ENCODE measurements at regions not wholly inside any gene's neighbourhood (a gene's known extent, or its start where the extent isn't known, plus 50 kb on each side); places are given as distances from the start of the nearest gene placed in this dataset.

- Histone ChIP-seq H3K36me3 (ENCODE audit: control insufficient read depth, insufficient read depth, low read length) (no peaks in the 10 kb centered on the region), H3K4me2 (ENCODE audit: low read length) (peak overlapping the region; percentile 74), H3K9ac (no peak overlapping the region), H3K4me1 (no peaks in the 10 kb centered on the region), H3K4me3 (ENCODE audit: low read depth, low read length) (peak overlapping the region; percentile 58), H3K27ac (peak overlapping the region; percentile 29), H3K79me2 (no peaks in the 10 kb centered on the region), H2AFZ (peak overlapping the region; percentile 47), H3K27me3 (ENCODE audit: control insufficient read depth, insufficient read depth, low read length) (no peaks in the 10 kb centered on the region), H3K9me3 (ENCODE audit: control insufficient read depth, low read length) (no peaks in the 10 kb centered on the region)
- TF ChIP-seq CTCF (IDR thresholded peaks at IDR 0.05), result no peak
Measured at GRCh38 chr6:27132532-27133280, 114.8 kb upstream of the PRSS16 start.

- no peaks in the 10 kb centered on the region for H3K9me3 ChIP-seq (ENCODE audit: control insufficient read depth, low read length)
- no peak for TF ChIP-seq CTCF (IDR thresholded peaks at IDR 0.05)
- H3K4me1 ChIP-seq, result no peaks in the 10 kb centered on the region
- peak overlapping the region; percentile 58 for H3K4me3 ChIP-seq (ENCODE audit: low read depth, low read length)
- H3K27ac ChIP-seq, result peak overlapping the region; percentile 29
- peak overlapping the region; percentile 52 for H3K4me2 ChIP-seq (ENCODE audit: low read length)
- no peaks in the 10 kb centered on the region for H3K79me2 ChIP-seq
- no peaks in the 10 kb centered on the region for H3K36me3 ChIP-seq (ENCODE audit: control insufficient read depth, insufficient read depth, low read length)
- H3K9ac ChIP-seq, result no peak overlapping the region
- peak overlapping the region; percentile 47 for H2AFZ ChIP-seq
- H3K27me3 ChIP-seq (ENCODE audit: control insufficient read depth, insufficient read depth, low read length), result no peaks in the 10 kb centered on the region
Measured at GRCh38 chr6:27133281-27134227, 113.9 kb upstream of the PRSS16 start.

- no peak overlapping the region for H3K4me2 ChIP-seq (ENCODE audit: low read length)
- H3K27ac ChIP-seq, result no peak overlapping the region
- no peak overlapping the region for H3K4me3 ChIP-seq (ENCODE audit: low read depth, low read length)
- H3K9ac ChIP-seq, result no peak overlapping the region
- H3K79me2 ChIP-seq, result no peaks in the 10 kb centered on the region
- TF ChIP-seq CTCF (IDR thresholded peaks at IDR 0.05), result no peak
- no peaks in the 10 kb centered on the region for H3K4me1 ChIP-seq
- no peaks in the 10 kb centered on the region for H3K27me3 ChIP-seq (ENCODE audit: control insufficient read depth, insufficient read depth, low read length)
- no peak overlapping the region for H2AFZ ChIP-seq
- no peaks in the 10 kb centered on the region for H3K36me3 ChIP-seq (ENCODE audit: control insufficient read depth, insufficient read depth, low read length)
- no peaks in the 10 kb centered on the region for H3K9me3 ChIP-seq (ENCODE audit: control insufficient read depth, low read length)
Measured at GRCh38 chr6:27135087-27135657, 112.3 kb upstream of the PRSS16 start.

- Histone ChIP-seq H3K9me3 (ENCODE audit: control insufficient read depth, low read length) (no peaks in the 10 kb centered on the region), H3K79me2 (no peaks in the 10 kb centered on the region), H2AFZ (no peak overlapping the region), H3K4me3 (ENCODE audit: low read depth, low read length) (no peak overlapping the region), H3K4me1 (no peaks in the 10 kb centered on the region), H3K27ac (no peak overlapping the region), H3K27me3 (ENCODE audit: control insufficient read depth, insufficient read depth, low read length) (no peaks in the 10 kb centered on the region), H3K4me2 (ENCODE audit: low read length) (no peak overlapping the region), H3K36me3 (ENCODE audit: control insufficient read depth, insufficient read depth, low read length) (no peaks in the 10 kb centered on the region), H3K9ac (no peak overlapping the region)
- TF ChIP-seq CTCF (IDR thresholded peaks at IDR 0.05), result no peak
Measured at GRCh38 chr6:27136077-27136644, 111.3 kb upstream of the PRSS16 start.

Measured in parathyroid adenoma (tissue), 2 donors.